Testis (tissue), 2 donors: ENCODE measurements at regions not wholly inside any gene's neighbourhood (a gene's known extent, or its start where the extent isn't known, plus 50 kb on each side); places are given as distances from the start of the nearest gene placed in this dataset.

Experiments used
- DNase-seq: peaks from one replicate; pipeline ENCODE4 v3.0.0-alpha.2; 2019
- H3K27ac ChIP-seq, 2 donors: fragments of 200-600 bp; sonication (generic); one replicate each; pipeline ENCODE4 v1.5.1; 2019
- H3K27me3 ChIP-seq: fragments of 200-600 bp; sonication (generic); one replicate; pipeline ENCODE4 v1.5.1; 2019
- H3K36me3 ChIP-seq: fragments of 200-600 bp; sonication (generic); one replicate; pipeline ENCODE4 v1.5.1; 2017; ENCODE audit warnings: low read depth; ENCODE audit errors: missing control alignments
- H3K4me1 ChIP-seq: fragments of 200-600 bp; sonication (generic); one replicate; pipeline ENCODE4 v1.5.1; 2019
- H3K4me3 ChIP-seq, 2 donors: fragments of 200-600 bp; sonication (generic); one replicate each; pipeline ENCODE4 v1.5.1; 2017 to 2019
- H3K9me3 ChIP-seq: fragments of 200-600 bp; sonication (generic); one replicate; pipeline ENCODE4 v1.5.1; 2017
- CTCF ChIP-seq, 3 experiments: fragments of 450-650 bp in 2 of 3; fragments of 200-600 bp in 1 of 3; sonication (generic) in 1 of 3; IDR thresholded peaks; one replicate each; pipeline ENCODE4 v1.5.1; 2016 to 2019; ENCODE audit warnings: antibody characterized with exemption in 3 of 3, mild to moderate bottlenecking in 2 of 3, moderate library complexity in 1 of 3
- POLR2A ChIP-seq: fragments of 450-650 bp; IDR thresholded peaks from one replicate; pipeline ENCODE4 v1.6.1; 2017; ENCODE audit warnings: antibody characterized with exemption, mild to moderate bottlenecking, moderate library complexity
- WGBS, 2 donors: methylation state at CpG; one replicate each; pipeline ENCODE4 v1.1.5; 2018; 5-methylcytosine and 5-hydroxymethylcytosine counted together
- intact Hi-C: fragments of 100-400 bp; cut with DNase I; formaldehyde crosslinking; loops from one replicate; pipeline ENCODE4 v1.15.1; 2023; ENCODE audit warnings: low total_unique reads

GRCh38 chr21:24617819-24618218 is 989.5 kb downstream of the MRPL39 start:
- Histone ChIP-seq H3K36me3 (no peaks in the 10 kb centered on the region), H3K4me3 (no peak overlapping the region), H3K27ac (no peak overlapping the region), H3K4me1 (no peaks in the 10 kb centered on the region), H3K9me3 (no peaks in the 10 kb centered on the region), H3K27me3 (no peaks in the 10 kb centered on the region)
- WGBS, 2 donors: 79 to 83% methylated on average over 2 of the region's 2 CpGs
- TF ChIP-seq POLR2A: no peak
- no peak for TF ChIP-seq CTCF (IDR thresholded peaks at IDR 0.05)
- intact Hi-C loops: no loop called here
- no peak for DNase-seq

GRCh38 chr21:24594082-24594481 is 1013.2 kb downstream of the MRPL39 start:
- Histone ChIP-seq H3K9me3 (no peaks in the 10 kb centered on the region), H3K4me3 (no peak overlapping the region), H3K4me1 (no peaks in the 10 kb centered on the region), H3K27ac (no peak overlapping the region), H3K36me3 (no peaks in the 10 kb centered on the region), H3K27me3 (no peaks in the 10 kb centered on the region)
- no peak for TF ChIP-seq CTCF (IDR thresholded peaks at IDR 0.05)
- no peak for TF ChIP-seq POLR2A
- intact Hi-C loops: no loop called here
- 92 to 95% methylated on average over 3 of the region's 3 CpGs for WGBS, 2 donors
- DNase-seq: no peak

- Histone ChIP-seq H3K4me3 (no peak overlapping the region), H3K27me3 (no peaks in the 10 kb centered on the region), H3K36me3 (no peaks in the 10 kb centered on the region), H3K27ac (no peak overlapping the region), H3K9me3 (no peaks in the 10 kb centered on the region), H3K4me1 (no peaks in the 10 kb centered on the region)
- TF ChIP-seq CTCF (IDR thresholded peaks at IDR 0.05) (no peak), POLR2A (no peak)
- WGBS, 2 donors: 76 to 79% methylated on average over 3 of the region's 3 CpGs
- intact Hi-C loops: no loop called here
- DNase-seq: no peak
Observed at GRCh38 chr21:24590261-24590660, 1017.0 kb downstream of the MRPL39 start.

GRCh38 chr21:24583473-24583872 is 1023.8 kb downstream of the MRPL39 start:
- intact Hi-C loops: no loop called here
- H3K4me3 ChIP-seq: no peak overlapping the region
- no peaks in the 10 kb centered on the region for H3K27me3 ChIP-seq
- TF ChIP-seq POLR2A (no peak), CTCF (IDR thresholded peaks at IDR 0.05) (no peak)
- DNase-seq: no peak
- no peaks in the 10 kb centered on the region for H3K36me3 ChIP-seq
- H3K27ac ChIP-seq: no peak overlapping the region
- H3K9me3 ChIP-seq: no peaks in the 10 kb centered on the region
- H3K4me1 ChIP-seq: no peaks in the 10 kb centered on the region

GRCh38 chr21:24577301-24577700 is 1030.0 kb downstream of the MRPL39 start:
- Histone ChIP-seq H3K36me3 (no peaks in the 10 kb centered on the region), H3K4me1 (no peaks in the 10 kb centered on the region), H3K4me3 (no peak overlapping the region), H3K27ac (no peak overlapping the region), H3K27me3 (no peaks in the 10 kb centered on the region), H3K9me3 (no peaks in the 10 kb centered on the region)
- DNase-seq: no peak
- 50 to 53% methylated on average over 2 of the region's 2 CpGs for WGBS, 2 donors
- TF ChIP-seq POLR2A (no peak), CTCF (IDR thresholded peaks at IDR 0.05) (no peak)
- intact Hi-C loops: no loop called here
